SU-DHL-6 (cell line): ENCODE measurements at regions not wholly inside any gene's neighbourhood (a gene's known extent, or its start where the extent isn't known, plus 50 kb on each side); places are given as distances from the start of the nearest gene placed in this dataset.

Source experiments
- H2AFZ ChIP-seq: fragments of 200-600 bp; sonication (generic); 2 replicates; pipeline ENCODE4 v1.6.1; 2014; ENCODE audit warnings: low read depth, mild to moderate bottlenecking, moderate library complexity, mixed read lengths, antibody characterized with exemption, low read length; ENCODE audit not compliant: severe bottlenecking
- H3F3A ChIP-seq: fragments of 200-600 bp; shearing (Covaris generic); 2 replicates; pipeline ENCODE4 v1.6.0; 2016; ENCODE audit warnings: antibody characterized with exemption, mild to moderate bottlenecking; ENCODE audit not compliant: insufficient read depth
- H3K27ac ChIP-seq: fragments of 200-600 bp; sonication (generic); 2 replicates; pipeline ENCODE4 v1.5.1; 2016; ENCODE audit warnings: low read depth, mild to moderate bottlenecking, low read length, moderate library complexity, mixed read lengths
- H3K27me3 ChIP-seq: fragments of 200-600 bp; sonication (generic), shearing (Covaris generic); 2 replicates; pipeline ENCODE4 v1.6.0; 2014; ENCODE audit warnings: mild to moderate bottlenecking, low read length
- H3K36me3 ChIP-seq: fragments of 200-600 bp; sonication (generic); 2 replicates; pipeline ENCODE4 v1.6.1; 2014; ENCODE audit warnings: mild to moderate bottlenecking, low read length, mixed read lengths
- H3K4me2 ChIP-seq: fragments of 300-600, 200-600 bp; shearing (Covaris generic), sonication (generic); 2 replicates; pipeline ENCODE4 v1.6.0; 2014; ENCODE audit warnings: low read length, low read depth, mild to moderate bottlenecking; ENCODE audit not compliant: poor library complexity, severe bottlenecking
- H3K4me3 ChIP-seq: fragments of 200-600 bp; sonication (generic); 2 replicates; pipeline ENCODE4 v1.5.1; 2014; ENCODE audit warnings: antibody characterized with exemption, low read length, mild to moderate bottlenecking, mixed read lengths; ENCODE audit not compliant: insufficient read depth, poor library complexity, severe bottlenecking
- H3K79me2 ChIP-seq: fragments of 200-600 bp; sonication (generic); 2 replicates; pipeline ENCODE4 v1.6.1; 2014; ENCODE audit warnings: mild to moderate bottlenecking, low read length, moderate library complexity; ENCODE audit not compliant: insufficient read depth
- H3K9ac ChIP-seq: fragments of 200-600 bp; sonication (generic); 2 replicates; pipeline ENCODE4 v1.7.0; 2014; ENCODE audit warnings: mild to moderate bottlenecking, low read length
- H3K9me2 ChIP-seq: fragments of 200-600 bp; sonication (generic); replicated peaks from 2 replicates; pipeline ENCODE4 v1.6.1; 2014; ENCODE audit warnings: low read length; ENCODE audit not compliant: insufficient read depth
- H3K9me3 ChIP-seq: fragments of 200-600 bp; sonication (generic); 2 replicates; pipeline ENCODE4 v1.6.1; 2014; ENCODE audit warnings: low read length, mixed read lengths; ENCODE audit not compliant: insufficient read depth
- H4K20me1 ChIP-seq: fragments of 200-600 bp; sonication (generic); 2 replicates; pipeline ENCODE4 v1.6.1; 2014; ENCODE audit warnings: low read depth, mild to moderate bottlenecking, antibody characterized with exemption, low read length, moderate library complexity, mixed read lengths
- EZH2phosphoT487 ChIP-seq: fragments of 200-600 bp; sonication (generic), shearing (Covaris generic); conservative IDR thresholded peaks from 2 replicates; pipeline ENCODE4 v1.6.1; 2018; ENCODE audit warnings: mild to moderate bottlenecking, antibody characterized with exemption, low read length, moderate library complexity, mixed read lengths
- TF ChIP-seq, protein P1 (sequence below): fragments of 200-600 bp; sonication (generic); IDR thresholded peaks from one replicate; pipeline ENCODE4 v1.5.1; 2017; ENCODE audit warnings: antibody characterized with exemption, mild to moderate bottlenecking, low read length, moderate library complexity; ENCODE audit not compliant: insufficient read depth, poor library complexity, severe bottlenecking

DNA sequence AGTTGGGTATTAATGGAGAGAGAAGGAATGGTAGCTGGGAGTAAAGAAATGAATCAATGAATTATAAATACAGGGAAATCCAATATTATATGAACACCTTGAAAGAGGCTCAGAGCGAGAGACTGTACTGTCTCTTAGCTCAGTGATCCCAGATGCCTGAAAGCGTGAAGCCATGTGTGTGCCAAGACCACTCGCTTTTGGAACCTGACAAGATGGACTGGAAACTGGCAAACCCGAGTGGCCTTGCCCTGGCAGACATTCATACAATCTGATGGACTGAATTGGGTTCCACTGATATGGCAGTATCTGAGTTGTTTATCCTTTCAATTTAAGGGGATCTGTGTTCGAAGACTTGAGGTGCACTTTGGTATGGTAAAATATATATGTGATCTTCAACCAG lies 170.3 kb downstream of the ERCC6L2 start:
- H3K27ac ChIP-seq: no peak overlapping the region
- no peak overlapping the region for H2AFZ ChIP-seq
- no peaks in the 10 kb centered on the region for H3K9me3 ChIP-seq
- no peaks in the 10 kb centered on the region for H3K36me3 ChIP-seq
- TF ChIP-seq, protein P1, sequence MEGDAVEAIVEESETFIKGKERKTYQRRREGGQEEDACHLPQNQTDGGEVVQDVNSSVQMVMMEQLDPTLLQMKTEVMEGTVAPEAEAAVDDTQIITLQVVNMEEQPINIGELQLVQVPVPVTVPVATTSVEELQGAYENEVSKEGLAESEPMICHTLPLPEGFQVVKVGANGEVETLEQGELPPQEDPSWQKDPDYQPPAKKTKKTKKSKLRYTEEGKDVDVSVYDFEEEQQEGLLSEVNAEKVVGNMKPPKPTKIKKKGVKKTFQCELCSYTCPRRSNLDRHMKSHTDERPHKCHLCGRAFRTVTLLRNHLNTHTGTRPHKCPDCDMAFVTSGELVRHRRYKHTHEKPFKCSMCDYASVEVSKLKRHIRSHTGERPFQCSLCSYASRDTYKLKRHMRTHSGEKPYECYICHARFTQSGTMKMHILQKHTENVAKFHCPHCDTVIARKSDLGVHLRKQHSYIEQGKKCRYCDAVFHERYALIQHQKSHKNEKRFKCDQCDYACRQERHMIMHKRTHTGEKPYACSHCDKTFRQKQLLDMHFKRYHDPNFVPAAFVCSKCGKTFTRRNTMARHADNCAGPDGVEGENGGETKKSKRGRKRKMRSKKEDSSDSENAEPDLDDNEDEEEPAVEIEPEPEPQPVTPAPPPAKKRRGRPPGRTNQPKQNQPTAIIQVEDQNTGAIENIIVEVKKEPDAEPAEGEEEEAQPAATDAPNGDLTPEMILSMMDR: no peak
- no peak for TF ChIP-seq EZH2phosphoT487
- no peak overlapping the region for H3K4me2 ChIP-seq
- H3F3A ChIP-seq: no peaks in the 10 kb centered on the region
- no peak overlapping the region for H3K9ac ChIP-seq
- H3K9me2 ChIP-seq: no peaks in the 10 kb centered on the region
- no peaks in the 10 kb centered on the region for H3K79me2 ChIP-seq
- no peaks in the 10 kb centered on the region for H3K27me3 ChIP-seq
- H4K20me1 ChIP-seq: no peaks in the 10 kb centered on the region
- no peak overlapping the region for H3K4me3 ChIP-seq

DNA sequence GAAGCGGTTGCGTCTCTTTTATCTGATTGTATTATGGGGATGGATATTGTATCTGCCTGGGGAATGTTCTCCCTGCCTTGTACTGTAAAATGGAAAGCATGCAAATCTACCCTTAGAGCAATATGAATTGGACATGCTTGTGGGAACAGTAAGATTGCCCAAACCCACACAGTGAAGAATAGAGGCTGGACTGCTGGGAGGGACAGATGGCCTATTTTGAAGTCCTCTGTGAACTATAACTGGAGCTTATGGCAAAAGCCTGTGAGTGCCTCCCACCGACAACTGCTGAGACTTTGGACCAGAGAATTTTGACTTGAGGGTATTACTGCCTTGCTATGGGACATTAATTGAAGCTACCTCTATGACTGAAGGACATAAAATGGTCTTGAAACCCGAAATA lies 168.9 kb downstream of the ERCC6L2 start:
- no peak overlapping the region for H3K27ac ChIP-seq
- no peaks in the 10 kb centered on the region for H3K9me3 ChIP-seq
- H3K79me2 ChIP-seq: no peaks in the 10 kb centered on the region
- H3K9me2 ChIP-seq: no peaks in the 10 kb centered on the region
- TF ChIP-seq EZH2phosphoT487: no peak
- TF ChIP-seq, protein P1: no peak
- no peaks in the 10 kb centered on the region for H4K20me1 ChIP-seq
- no peak overlapping the region for H3K9ac ChIP-seq
- H3K36me3 ChIP-seq: no peaks in the 10 kb centered on the region
- H3K4me3 ChIP-seq: no peak overlapping the region
- no peak overlapping the region for H3K4me2 ChIP-seq
- no peaks in the 10 kb centered on the region for H3F3A ChIP-seq
- no peaks in the 10 kb centered on the region for H3K27me3 ChIP-seq
- no peak overlapping the region for H2AFZ ChIP-seq

DNA sequence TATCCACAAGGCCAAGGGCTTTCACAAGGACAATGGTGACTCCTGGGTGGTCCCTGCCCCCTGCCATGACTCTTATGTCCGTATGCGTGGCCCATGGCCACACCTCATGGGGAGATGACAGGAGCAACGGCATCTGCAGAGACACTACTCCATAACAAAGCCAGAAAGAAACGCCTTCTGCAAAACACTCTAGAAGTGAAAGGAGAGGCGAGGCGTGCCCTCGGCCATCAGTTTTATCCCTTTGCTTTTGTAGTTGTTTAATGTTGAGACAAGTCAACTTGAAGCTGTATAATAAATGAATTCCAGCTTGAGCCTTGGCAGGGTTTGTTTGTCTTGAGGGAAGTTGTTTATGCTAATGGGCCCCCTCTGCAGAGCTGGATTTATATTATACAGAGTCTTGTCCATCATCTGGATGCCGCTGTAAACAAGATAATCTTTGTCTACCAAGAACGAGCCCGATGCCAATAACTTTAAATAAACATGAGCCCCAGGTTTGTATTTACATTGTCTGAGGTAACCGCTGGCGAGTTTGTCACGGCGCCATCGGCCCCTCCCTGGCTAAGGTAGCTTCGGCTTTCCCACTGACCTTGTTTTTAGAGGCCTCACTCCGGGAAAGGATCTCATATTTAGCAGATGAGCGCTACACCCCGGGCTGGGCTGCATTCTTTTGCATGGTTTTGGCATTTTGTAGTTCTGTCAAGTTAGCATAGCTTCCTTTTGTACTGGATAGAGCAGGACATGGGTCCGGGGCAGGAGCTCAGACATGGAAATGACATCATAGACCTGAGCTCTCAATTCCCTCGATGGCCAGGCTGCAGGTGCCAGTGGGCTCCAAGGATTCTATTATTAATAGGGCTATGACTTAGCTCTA lies 165.3 kb downstream of the ERCC6L2 start:
- Histone ChIP-seq H4K20me1 (no peaks in the 10 kb centered on the region), H3K79me2 (no peaks in the 10 kb centered on the region), H3K9me3 (peaks cover 4% of the 10 kb centered on the region; the same call in 1 of the 2 replicates), H3K27me3 (no peaks in the 10 kb centered on the region), H3K9ac (no peak overlapping the region), H2AFZ (no peak overlapping the region), H3K4me2 (no peak overlapping the region), H3F3A (no peaks in the 10 kb centered on the region), H3K36me3 (no peaks in the 10 kb centered on the region), H3K4me3 (no peak overlapping the region), H3K9me2 (no peaks in the 10 kb centered on the region), H3K27ac (no peak overlapping the region)
- no peak for TF ChIP-seq EZH2phosphoT487
- TF ChIP-seq, protein P1: no peak
